HUES64 (cell line): ENCODE measurements at regions not wholly inside any gene's neighbourhood (a gene's known extent, or its start where the extent isn't known, plus 50 kb on each side); places are given as distances from the start of the nearest gene placed in this dataset.
"Not testable (repeated sequence)": the region's sequence is repeated elsewhere in the genome, so short reads cannot be mapped to it uniquely, and the experiment has no call there.

ENCODE experiments used
- H3K27ac ChIP-seq: 2 replicates; pipeline ENCODE4 v1.7.0; 2013; ENCODE audit warnings: low read depth, low read length, inconsistent platforms
- H3K27me3 ChIP-seq: 2 replicates; pipeline ENCODE4 v1.6.1; 2013; ENCODE audit warnings: mild to moderate bottlenecking, low read length; ENCODE audit not compliant: insufficient read depth
- H3K36me3 ChIP-seq: 2 replicates; pipeline ENCODE4 v1.6.1; 2013; ENCODE audit warnings: mild to moderate bottlenecking, low read length; ENCODE audit not compliant: insufficient read depth
- H3K4me1 ChIP-seq: 2 replicates; pipeline ENCODE4 v1.6.1; 2013; ENCODE audit warnings: mild to moderate bottlenecking, low read length, moderate library complexity; ENCODE audit not compliant: insufficient read depth
- H3K4me3 ChIP-seq: 2 replicates; pipeline ENCODE4 v1.5.1; 2013; ENCODE audit warnings: mild to moderate bottlenecking, low read length, moderate library complexity
- H3K9ac ChIP-seq: 2 replicates; pipeline ENCODE4 v1.6.1; 2013; ENCODE audit warnings: mild to moderate bottlenecking, low read depth, low read length
- H3K9me3 ChIP-seq: 2 replicates; pipeline ENCODE4 v1.6.1; 2013; ENCODE audit warnings: low read depth, low read length; ENCODE audit not compliant: insufficient read depth
- WGBS: fragments of 150-250, 120-280 bp; methylation state at CpG from one replicate; pipeline ENCODE4 v1.1.7; 2013; ENCODE audit warnings: missing lambda C conversion rate; 5-methylcytosine and 5-hydroxymethylcytosine counted together

- Histone ChIP-seq H3K27ac (no peak overlapping the region), H3K9me3 (no peaks in the 10 kb centered on the region), H3K9ac (no peak overlapping the region), H3K36me3 (no peaks in the 10 kb centered on the region), H3K4me1 (no peaks in the 10 kb centered on the region), H3K4me3 (no peak overlapping the region), H3K27me3 (no peaks in the 10 kb centered on the region)
- WGBS = 82% methylated on average over 3 of the region's 3 CpGs
Measured at GRCh38 chr5:89349246-89349980, 466.4 kb upstream of the MEF2C start.

GRCh38 chr5:89346573-89346972 is 463.6 kb upstream of the MEF2C start:
- H3K9me3 ChIP-seq = no peaks in the 10 kb centered on the region
- 100% methylated on average over 1 of the region's 1 CpG for WGBS
- H3K27me3 ChIP-seq = no peaks in the 10 kb centered on the region
- H3K4me3 ChIP-seq = no peak overlapping the region
- 0 out of 2 replicates have a peak, but pooled peaks cover 6% of the 10 kb centered on the region for H3K4me1 ChIP-seq
- no peak overlapping the region for H3K9ac ChIP-seq
- no peak overlapping the region for H3K27ac ChIP-seq
- H3K36me3 ChIP-seq = no peaks in the 10 kb centered on the region

- H3K9ac ChIP-seq = no peak overlapping the region
- 89% methylated on average over 4 of the region's 4 CpGs for WGBS
- no peaks in the 10 kb centered on the region for H3K36me3 ChIP-seq
- H3K27me3 ChIP-seq = no peaks in the 10 kb centered on the region
- H3K4me1 ChIP-seq = 0 out of 2 replicates have a peak, but pooled peaks cover 6% of the 10 kb centered on the region
- no peaks in the 10 kb centered on the region for H3K9me3 ChIP-seq
- H3K27ac ChIP-seq = no peak overlapping the region
- no peak overlapping the region for H3K4me3 ChIP-seq
Measured at GRCh38 chr5:89343666-89344065, 460.7 kb upstream of the MEF2C start.

- 100% methylated on average over 1 of the region's 2 CpGs for WGBS
- Histone ChIP-seq H3K9me3 (no peaks in the 10 kb centered on the region), H3K27ac (no peak overlapping the region), H3K9ac (no peak overlapping the region), H3K27me3 (no peaks in the 10 kb centered on the region), H3K36me3 (no peaks in the 10 kb centered on the region), H3K4me3 (no peak overlapping the region), H3K4me1 (0 out of 2 replicates have a peak, but pooled peaks cover 6% of the 10 kb centered on the region)
Measured at GRCh38 chr5:89342106-89342876, 459.3 kb upstream of the MEF2C start.

GRCh38 chr5:89338935-89339334 is 456.0 kb upstream of the MEF2C start:
- 79% methylated on average over 1 of the region's 2 CpGs for WGBS
- H3K9ac ChIP-seq = no peak overlapping the region
- H3K27ac ChIP-seq = no peak overlapping the region
- no peak overlapping the region for H3K4me3 ChIP-seq
- H3K4me1 ChIP-seq = 0 out of 2 replicates have a peak, but pooled peaks cover 6% of the 10 kb centered on the region
- H3K9me3 ChIP-seq = no peaks in the 10 kb centered on the region
- no peaks in the 10 kb centered on the region for H3K36me3 ChIP-seq
- no peaks in the 10 kb centered on the region for H3K27me3 ChIP-seq

- Histone ChIP-seq H3K9me3 (no peaks in the 10 kb centered on the region), H3K9ac (no peak overlapping the region), H3K27me3 (no peaks in the 10 kb centered on the region), H3K4me1 (no peaks in the 10 kb centered on the region), H3K36me3 (no peaks in the 10 kb centered on the region), H3K27ac (no peak overlapping the region), H3K4me3 (no peak overlapping the region)
- WGBS = 88% methylated on average over 2 of the region's 2 CpGs
Measured at GRCh38 chr5:89336111-89336510, 453.1 kb upstream of the MEF2C start.

- Histone ChIP-seq H3K36me3 (no peaks in the 10 kb centered on the region), H3K4me1 (no peaks in the 10 kb centered on the region), H3K9ac (no peak overlapping the region), H3K27me3 (no peaks in the 10 kb centered on the region), H3K27ac (no peak overlapping the region), H3K4me3 (no peak overlapping the region), H3K9me3 (no peaks in the 10 kb centered on the region)
Measured at GRCh38 chr5:89330140-89330539, 447.2 kb upstream of the MEF2C start.

- Histone ChIP-seq H3K27ac (no peak overlapping the region), H3K9ac (no peak overlapping the region), H3K36me3 (no peaks in the 10 kb centered on the region), H3K9me3 (no peaks in the 10 kb centered on the region), H3K4me3 (no peak overlapping the region), H3K27me3 (no peaks in the 10 kb centered on the region), H3K4me1 (no peaks in the 10 kb centered on the region)
- 94% methylated on average over 3 of the region's 3 CpGs for WGBS
Measured at GRCh38 chr5:89327608-89328007, 444.6 kb upstream of the MEF2C start.

GRCh38 chr5:89324990-89325389 is 442.0 kb upstream of the MEF2C start:
- no peak overlapping the region for H3K9ac ChIP-seq
- H3K36me3 ChIP-seq = no peaks in the 10 kb centered on the region
- no peaks in the 10 kb centered on the region for H3K9me3 ChIP-seq
- H3K27me3 ChIP-seq = no peaks in the 10 kb centered on the region
- no peak overlapping the region for H3K27ac ChIP-seq
- no peak overlapping the region for H3K4me3 ChIP-seq
- H3K4me1 ChIP-seq = no peaks in the 10 kb centered on the region

- Histone ChIP-seq H3K4me1 (no peaks in the 10 kb centered on the region), H3K9me3 (no peaks in the 10 kb centered on the region), H3K4me3 (no peak overlapping the region), H3K27me3 (no peaks in the 10 kb centered on the region), H3K36me3 (no peaks in the 10 kb centered on the region), H3K9ac (no peak overlapping the region), H3K27ac (no peak overlapping the region)
- WGBS = 93% methylated on average over 3 of the region's 3 CpGs
Measured at GRCh38 chr5:89320421-89321277, 437.7 kb upstream of the MEF2C start.

- H3K9me3 ChIP-seq, H3K4me1 ChIP-seq, H3K27me3 ChIP-seq, H3K9ac ChIP-seq, H3K27ac ChIP-seq, H3K36me3 ChIP-seq, H3K4me3 ChIP-seq: not testable (repeated sequence)
- WGBS = 96% methylated on average over 20 of the region's 20 CpGs
Measured at GRCh38 chr5:89317838-89318237, 434.9 kb upstream of the MEF2C start.
